ENCODE measurements at regions not wholly inside any gene's neighbourhood (a gene's known extent, or its start where the extent isn't known, plus 50 kb on each side); places are given as distances from the start of the nearest gene placed in this dataset.

- no peak for TF ChIP-seq CTCF (conservative IDR thresholded peaks at IDR 0.05; ENCODE audit: low read length)
- no peak for TF ChIP-seq EZH2phosphoT487 (IDR thresholded peaks at IDR 0.05; ENCODE audit: borderline replicate concordance, low read depth, low read length)
Observed at GRCh38 chr1:55965981-55966461, 613.3 kb downstream of the PLPP3 start.
